RWPE2 (cell line): ENCODE measurements at regions not wholly inside any gene's neighbourhood (a gene's known extent, or its start where the extent isn't known, plus 50 kb on each side); places are given as distances from the start of the nearest gene placed in this dataset.

Experiments
- ATAC-seq: fragments of 200-7000 bp; cut with Tn5 transposase; 3 replicates; pipeline ENCODE4 v1.9.1; 2021; ENCODE audit warnings: low read depth
- DNase-seq: peaks from one replicate; pipeline ENCODE4 v3.0.0-alpha.2; 2020; ENCODE audit warnings: low spot score
- H3K27ac ChIP-seq: fragments of 450-650 bp; 2 replicates; pipeline ENCODE4 v1.5.1; 2017; ENCODE audit warnings: mild to moderate bottlenecking; ENCODE audit not compliant: poor library complexity, severe bottlenecking
- H3K27me3 ChIP-seq: fragments of 250-450 bp; sonication (Bioruptor Pico); 2 replicates; pipeline ENCODE4 v1.5.1; 2021; ENCODE audit warnings: mild to moderate bottlenecking, moderate library complexity; ENCODE audit not compliant: insufficient read depth, poor library complexity, severe bottlenecking
- H3K36me3 ChIP-seq: fragments of 250-450 bp; sonication (Bioruptor Pico); 2 replicates; pipeline ENCODE4 v1.5.1; 2020; ENCODE audit warnings: low read depth, mild to moderate bottlenecking, moderate library complexity
- H3K4me1 ChIP-seq: fragments of 250-450 bp; sonication (Bioruptor Pico); 2 replicates; pipeline ENCODE4 v1.5.1; 2021; ENCODE audit warnings: mild to moderate bottlenecking, moderate library complexity; ENCODE audit not compliant: insufficient read depth, poor library complexity, severe bottlenecking
- H3K4me3 ChIP-seq: fragments of 250-450 bp; sonication (Bioruptor Pico); 2 replicates; pipeline ENCODE4 v1.5.1; 2021; ENCODE audit warnings: mild to moderate bottlenecking, moderate library complexity; ENCODE audit not compliant: severe bottlenecking
- H3K9me3 ChIP-seq: fragments of 250-450 bp; sonication (Bioruptor Pico); 2 replicates; pipeline ENCODE4 v1.5.1; 2021; ENCODE audit warnings: mild to moderate bottlenecking, moderate library complexity; ENCODE audit not compliant: severe bottlenecking
- CTCF ChIP-seq: fragments of 450-650 bp; IDR thresholded peaks from one replicate; pipeline ENCODE4 v1.5.1; 2017; ENCODE audit warnings: mild to moderate bottlenecking, moderate library complexity; ENCODE audit not compliant: poor library complexity, severe bottlenecking

GRCh38 chr17:79150035-79150733 lies 75.6 kb downstream of the ENGASE start:
- TF ChIP-seq CTCF, result no peak
- ATAC-seq, result 0 out of 3 replicates have a peak, but pooled peaks have one; percentile 6
- peaks cover 45% of the 10 kb centered on the region for H3K27me3 ChIP-seq

GRCh38 chr17:79148584-79148983 lies 74.0 kb downstream of the ENGASE start:
- no peaks in the 10 kb centered on the region for H3K36me3 ChIP-seq
- H3K27ac ChIP-seq, result no peak overlapping the region
- TF ChIP-seq CTCF, result no peak
- H3K27me3 ChIP-seq, result peaks cover 31% of the 10 kb centered on the region
- ATAC-seq (no peak), DNase-seq (no peak)
- H3K4me1 ChIP-seq, result no peaks in the 10 kb centered on the region
- no peaks in the 10 kb centered on the region for H3K9me3 ChIP-seq
- H3K4me3 ChIP-seq, result no peak overlapping the region

More at GRCh38 chr17:79150035-79150733, 75.6 kb downstream of the ENGASE start:
- DNase-seq, result no peak
- H3K36me3 ChIP-seq, result no peaks in the 10 kb centered on the region
- no peaks in the 10 kb centered on the region for H3K9me3 ChIP-seq
- H3K4me3 ChIP-seq, result no peak overlapping the region
- H3K27ac ChIP-seq, result no peak overlapping the region
- H3K4me1 ChIP-seq, result no peaks in the 10 kb centered on the region

- no peak for TF ChIP-seq CTCF
These were observed 73.3 kb downstream of the ENGASE start for GRCh38 chr17:79147746-79148506.

GRCh38 chr17:79146562-79146961 lies 71.9 kb downstream of the ENGASE start:
- ATAC-seq (no peak), DNase-seq (no peak)
- Histone ChIP-seq H3K4me3 (no peak overlapping the region), H3K27me3 (peaks cover 36% of the 10 kb centered on the region), H3K36me3 (no peaks in the 10 kb centered on the region), H3K9me3 (no peaks in the 10 kb centered on the region), H3K27ac (no peak overlapping the region), H3K4me1 (no peaks in the 10 kb centered on the region)
- no peak for TF ChIP-seq CTCF

More at GRCh38 chr17:79147746-79148506, 73.3 kb downstream of the ENGASE start:
- H3K27me3 ChIP-seq, result peaks cover 31% of the 10 kb centered on the region
- ATAC-seq, result no peak
- H3K27ac ChIP-seq, result no peak overlapping the region
- H3K9me3 ChIP-seq, result no peaks in the 10 kb centered on the region
- no peak overlapping the region for H3K4me3 ChIP-seq
- H3K36me3 ChIP-seq, result no peaks in the 10 kb centered on the region
- DNase-seq, result no peak
- no peaks in the 10 kb centered on the region for H3K4me1 ChIP-seq
